H9 (cell line): ENCODE measurements at regions not wholly inside any gene's neighbourhood (a gene's known extent, or its start where the extent isn't known, plus 50 kb on each side); places are given as distances from the start of the nearest gene placed in this dataset.

Experiments used
- DNase-seq: peaks from one replicate; pipeline ENCODE4 v3.0.0-alpha.2; 2017
- H2AFZ ChIP-seq: one replicate; pipeline ENCODE4 v1.6.1; 2013; ENCODE audit warnings: mild to moderate bottlenecking, low read length, control low read depth, moderate library complexity
- H2AK5ac ChIP-seq: 2 replicates; pipeline ENCODE4 v1.6.1; 2013; ENCODE audit warnings: low read length, control low read depth, mixed read lengths; ENCODE audit not compliant: insufficient read length
- H2BK120ac ChIP-seq: one replicate; pipeline ENCODE4 v1.6.1; 2013; ENCODE audit warnings: low read depth, mild to moderate bottlenecking, low read length, control low read depth, inconsistent platforms; ENCODE audit not compliant: poor library complexity, severe bottlenecking
- H2BK12ac ChIP-seq: 2 replicates; pipeline ENCODE4 v1.6.1; 2013; ENCODE audit warnings: low read length, control low read depth, mixed read lengths, low read depth; ENCODE audit not compliant: insufficient read length
- H2BK15ac ChIP-seq: 2 replicates; pipeline ENCODE4 v1.6.1; 2013; ENCODE audit warnings: low read depth, low read length, control low read depth
- H2BK20ac ChIP-seq: one replicate; pipeline ENCODE4 v1.6.1; 2013; ENCODE audit warnings: low read depth, mild to moderate bottlenecking, low read length, control low read depth, inconsistent platforms; ENCODE audit not compliant: poor library complexity, severe bottlenecking
- H2BK5ac ChIP-seq: 2 replicates; pipeline ENCODE4 v1.6.1; 2013; ENCODE audit warnings: low read length, control low read depth, mixed read lengths; ENCODE audit not compliant: insufficient read length
- H3K14ac ChIP-seq: 2 replicates; pipeline ENCODE4 v1.6.1; 2013; ENCODE audit warnings: low read length, control low read depth; ENCODE audit not compliant: insufficient read depth
- H3K18ac ChIP-seq: 2 replicates; pipeline ENCODE4 v1.6.1; 2013; ENCODE audit warnings: low read depth, mild to moderate bottlenecking, mixed read lengths, low read length, control low read depth; ENCODE audit not compliant: insufficient read length
- H3K23ac ChIP-seq: 2 replicates; pipeline ENCODE4 v1.6.1; 2013; ENCODE audit warnings: low read length, control low read depth, mixed read lengths, low read depth; ENCODE audit not compliant: insufficient read length
- H3K23me2 ChIP-seq: 2 replicates; pipeline ENCODE4 v1.6.1; 2013; ENCODE audit warnings: low read depth, mild to moderate bottlenecking, mixed read lengths, low read length, control low read depth; ENCODE audit not compliant: insufficient read length, poor library complexity, severe bottlenecking
- H3K27ac ChIP-seq: 2 replicates; pipeline ENCODE4 v1.5.1; 2013; ENCODE audit warnings: low read length, control low read depth, mixed read lengths, low read depth; ENCODE audit not compliant: insufficient read length
- H3K27me3 ChIP-seq: 2 replicates; pipeline ENCODE4 v1.6.1; 2013; ENCODE audit warnings: low read length, control low read depth, inconsistent platforms; ENCODE audit not compliant: insufficient read depth
- H3K4ac ChIP-seq: 2 replicates; pipeline ENCODE4 v1.6.1; 2013; ENCODE audit warnings: low read depth, mild to moderate bottlenecking, control low read depth, inconsistent platforms, low read length, moderate library complexity
- H3K4me1 ChIP-seq: 2 replicates; pipeline ENCODE4 v1.6.1; 2013; ENCODE audit warnings: low read length, control low read depth, inconsistent platforms; ENCODE audit not compliant: insufficient read depth
- H3K4me2 ChIP-seq: 2 replicates; pipeline ENCODE4 v1.6.1; 2013; ENCODE audit warnings: low read length, control low read depth, mixed read lengths; ENCODE audit not compliant: insufficient read length, insufficient read depth
- H3K56ac ChIP-seq: 2 replicates; pipeline ENCODE4 v1.6.1; 2013; ENCODE audit warnings: low read depth, mild to moderate bottlenecking, mixed read lengths, low read length, control low read depth; ENCODE audit not compliant: insufficient read length
- H3K79me1 ChIP-seq: 2 replicates; pipeline ENCODE4 v1.6.1; 2013; ENCODE audit warnings: low read depth, mild to moderate bottlenecking, moderate library complexity, low read length, control low read depth, inconsistent platforms; ENCODE audit not compliant: insufficient read depth, poor library complexity, severe bottlenecking
- H3K79me2 ChIP-seq: 2 replicates; pipeline ENCODE4 v1.6.1; 2013; ENCODE audit warnings: low read length, control low read depth, inconsistent platforms; ENCODE audit not compliant: insufficient read depth
- H3K9ac ChIP-seq: 2 replicates; pipeline ENCODE4 v1.6.1; 2013; ENCODE audit warnings: low read length, control low read depth, mixed read lengths; ENCODE audit not compliant: insufficient read length; ENCODE audit errors: extremely low read depth
- H3K9me3 ChIP-seq: one replicate; pipeline ENCODE4 v1.6.1; 2013; ENCODE audit warnings: low read depth, low read length, inconsistent platforms; ENCODE audit not compliant: control insufficient read depth
- H3T11ph ChIP-seq: one replicate; pipeline ENCODE4 v1.6.1; 2013; ENCODE audit warnings: mild to moderate bottlenecking, low read length, control low read depth, inconsistent platforms
- H4K20me1 ChIP-seq: one replicate; pipeline ENCODE4 v1.6.1; 2013; ENCODE audit not compliant: control insufficient read depth, insufficient read length, insufficient read depth
- H4K5ac ChIP-seq: 2 replicates; pipeline ENCODE4 v1.6.1; 2013; ENCODE audit warnings: low read depth, mild to moderate bottlenecking, mixed read lengths, low read length, control low read depth; ENCODE audit not compliant: insufficient read length
- H4K8ac ChIP-seq: replicated peaks from 2 replicates; pipeline ENCODE4 v1.6.1; 2013; ENCODE audit warnings: low read length, control low read depth, mixed read lengths, low read depth; ENCODE audit not compliant: insufficient read length
- H4K91ac ChIP-seq: 2 replicates; pipeline ENCODE4 v1.6.1; 2013; ENCODE audit warnings: low read depth, mild to moderate bottlenecking, moderate library complexity, mixed read lengths, low read length, control low read depth; ENCODE audit not compliant: insufficient read length
- H3K27ac Mint-ChIP-seq, 3 experiments: 2 replicates in 2 of 3; 3 replicates in 1 of 3; pipeline ENCODE4 v1.8.0; 2020 to 2021; ENCODE audit warnings: mixed read lengths in 3 of 3, mild to moderate bottlenecking in 1 of 3, moderate library complexity in 1 of 3
- H3K27me3 Mint-ChIP-seq: 2 replicates; pipeline ENCODE4 v1.8.0; 2021; ENCODE audit warnings: low read depth, mild to moderate bottlenecking, moderate library complexity, mixed read lengths
- H3K36me3 Mint-ChIP-seq, 3 experiments: 2 replicates in 2 of 3; 3 replicates in 1 of 3; pipeline ENCODE4 v1.8.0; 2020 to 2021; ENCODE audit warnings: low read depth in 3 of 3, mixed read lengths in 3 of 3; ENCODE audit not compliant: insufficient read depth in 1 of 3
- H3K4me1 Mint-ChIP-seq, 2 experiments: 2 replicates each; pipeline ENCODE4 v1.8.0; 2020; ENCODE audit warnings: mixed read lengths in 2 of 2
- H3K4me3 Mint-ChIP-seq, 2 experiments: 2 replicates in 1 of 2; 3 replicates in 1 of 2; pipeline ENCODE4 v1.8.0; 2020 to 2021; ENCODE audit warnings: mild to moderate bottlenecking in 2 of 2, mixed read lengths in 2 of 2, moderate library complexity in 1 of 2
- H3K9me3 Mint-ChIP-seq, 2 experiments: 2 replicates in 1 of 2; 3 replicates in 1 of 2; pipeline ENCODE4 v1.8.0; 2020; ENCODE audit warnings: mild to moderate bottlenecking in 2 of 2, mixed read lengths in 2 of 2, moderate library complexity in 1 of 2
- CTCF ChIP-seq: fragments of 200-600 bp; sonication (generic); conservative IDR thresholded peaks from 3 replicates; pipeline ENCODE4 v1.8.0; 2021; ENCODE audit warnings: antibody characterized with exemption, mild to moderate bottlenecking
- WGBS: extraction: QIAGEN DNeasy Blood & Tissue Kit; methylation state at CpG from one replicate; pipeline ENCODE4 v1.1.7; 2013; ENCODE audit warnings: missing lambda C conversion rate, low lambda C conversion rate, mixed read lengths; ENCODE audit not compliant: insufficient read length; ENCODE audit errors: extremely low coverage; 5-methylcytosine and 5-hydroxymethylcytosine counted together

GRCh38 chr12:91940826-91941570, 204.6 kb downstream of the BTG1 start:
- Histone ChIP-seq H2AFZ (no peak overlapping the region), H3K27me3 (no peaks in the 10 kb centered on the region), H3T11ph (no peak overlapping the region), H2BK15ac (no peak overlapping the region), H2BK120ac (no peak overlapping the region), H2BK20ac (no peak overlapping the region), H3K4ac (no peak overlapping the region), H3K9me3 (no peaks in the 10 kb centered on the region), H4K8ac (no peak overlapping the region), H3K56ac (no peak overlapping the region), H3K79me1 (no peaks in the 10 kb centered on the region), H3K4me1 (no peaks in the 10 kb centered on the region), H3K23me2 (no peaks in the 10 kb centered on the region), H3K14ac (no peak overlapping the region), H2BK12ac (no peak overlapping the region), H4K91ac (no peak overlapping the region), H2AK5ac (no peak overlapping the region), H4K20me1 (no peaks in the 10 kb centered on the region), H3K9ac (no peak overlapping the region), H3K18ac (no peak overlapping the region), H3K23ac (no peak overlapping the region), H3K79me2 (no peaks in the 10 kb centered on the region), H3K4me2 (no peak overlapping the region), H4K5ac (no peak overlapping the region), H3K27ac (no peak overlapping the region), H2BK5ac (no peak overlapping the region)
- DNase-seq: no peak
- no CpG with 5 or more reads among the region's 1 CpG for WGBS
- H3K4me3 Mint-ChIP-seq: no peak overlapping the region
- no peaks in the 10 kb centered on the region for H3K27me3 Mint-ChIP-seq
- H3K4me1 Mint-ChIP-seq: no peaks in the 10 kb centered on the region
- H3K9me3 Mint-ChIP-seq: no peaks in the 10 kb centered on the region
- no peak for TF ChIP-seq CTCF
- H3K36me3 Mint-ChIP-seq: no peaks in the 10 kb centered on the region
- H3K27ac Mint-ChIP-seq: no peak overlapping the region
